Kidney epithelial cell (primary cell): ENCODE measurements at regions not wholly inside any gene's neighbourhood (a gene's known extent, or its start where the extent isn't known, plus 50 kb on each side); places are given as distances from the start of the nearest gene placed in this dataset.

Experiments used
- DNase-seq: peaks from one replicate; pipeline ENCODE4 v3.0.0-alpha.2; 2010; ENCODE audit warnings: low read depth
- H3K27me3 ChIP-seq: 2 replicates; pipeline ENCODE4 v1.6.0; 2011; ENCODE audit warnings: low read length; ENCODE audit not compliant: control insufficient read depth, insufficient read depth
- H3K36me3 ChIP-seq: 2 replicates; pipeline ENCODE4 v1.5.1; 2011; ENCODE audit warnings: low read length; ENCODE audit not compliant: control insufficient read depth, insufficient read depth
- H3K4me3 ChIP-seq: 2 replicates; pipeline ENCODE4 v1.5.1; 2011; ENCODE audit warnings: low read depth, mild to moderate bottlenecking, control low read depth, low read length
- TF ChIP-seq, protein P1 (sequence below): IDR thresholded peaks from 2 replicates; pipeline ENCODE4 v1.5.1; 2011; ENCODE audit warnings: mild to moderate bottlenecking, moderate library complexity, low read length, control low read depth, inconsistent platforms; ENCODE audit not compliant: insufficient read depth, poor library complexity, severe bottlenecking

DNA sequence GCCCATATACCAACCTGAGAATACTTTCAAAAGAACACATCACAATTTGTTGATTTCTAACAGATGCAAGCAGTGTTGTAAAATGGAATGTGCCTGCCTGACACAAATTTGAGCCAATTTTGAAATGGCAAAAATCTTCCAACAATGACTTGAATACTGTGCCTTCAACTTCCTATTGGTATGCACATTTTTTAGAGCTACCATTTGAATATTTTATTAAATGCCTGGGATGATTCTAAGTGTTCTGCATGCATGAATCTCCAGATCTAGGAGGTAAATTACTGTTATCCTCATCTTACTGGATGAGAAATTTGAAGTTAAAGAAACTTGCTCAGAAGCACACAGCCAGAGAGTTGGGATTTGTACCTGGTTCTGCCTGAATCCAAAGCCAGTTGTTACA is 282.8 kb upstream of the LRRN1 start:
- DNase-seq = no peak
- TF ChIP-seq, protein P1, sequence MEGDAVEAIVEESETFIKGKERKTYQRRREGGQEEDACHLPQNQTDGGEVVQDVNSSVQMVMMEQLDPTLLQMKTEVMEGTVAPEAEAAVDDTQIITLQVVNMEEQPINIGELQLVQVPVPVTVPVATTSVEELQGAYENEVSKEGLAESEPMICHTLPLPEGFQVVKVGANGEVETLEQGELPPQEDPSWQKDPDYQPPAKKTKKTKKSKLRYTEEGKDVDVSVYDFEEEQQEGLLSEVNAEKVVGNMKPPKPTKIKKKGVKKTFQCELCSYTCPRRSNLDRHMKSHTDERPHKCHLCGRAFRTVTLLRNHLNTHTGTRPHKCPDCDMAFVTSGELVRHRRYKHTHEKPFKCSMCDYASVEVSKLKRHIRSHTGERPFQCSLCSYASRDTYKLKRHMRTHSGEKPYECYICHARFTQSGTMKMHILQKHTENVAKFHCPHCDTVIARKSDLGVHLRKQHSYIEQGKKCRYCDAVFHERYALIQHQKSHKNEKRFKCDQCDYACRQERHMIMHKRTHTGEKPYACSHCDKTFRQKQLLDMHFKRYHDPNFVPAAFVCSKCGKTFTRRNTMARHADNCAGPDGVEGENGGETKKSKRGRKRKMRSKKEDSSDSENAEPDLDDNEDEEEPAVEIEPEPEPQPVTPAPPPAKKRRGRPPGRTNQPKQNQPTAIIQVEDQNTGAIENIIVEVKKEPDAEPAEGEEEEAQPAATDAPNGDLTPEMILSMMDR = no peak

GRCh38 chr3:3509665-3510064 is 289.6 kb upstream of the LRRN1 start:
- Histone ChIP-seq H3K36me3 (no peaks in the 10 kb centered on the region), H3K27me3 (no peaks in the 10 kb centered on the region), H3K4me3 (no peak overlapping the region)
- TF ChIP-seq, protein P1 = no peak
- no peak for DNase-seq

More for the DNA sequence above, 282.8 kb upstream of the LRRN1 start:
- Histone ChIP-seq H3K27me3 (no peaks in the 10 kb centered on the region), H3K4me3 (no peak overlapping the region), H3K36me3 (no peaks in the 10 kb centered on the region)

- Histone ChIP-seq H3K4me3 (no peak overlapping the region), H3K27me3 (no peaks in the 10 kb centered on the region), H3K36me3 (no peaks in the 10 kb centered on the region)
- no peak for DNase-seq
- TF ChIP-seq, protein P1 = no peak
These were observed 294.5 kb upstream of the LRRN1 start for GRCh38 chr3:3504686-3505085.

- TF ChIP-seq, protein P1 = no peak
- Histone ChIP-seq H3K4me3 (no peak overlapping the region), H3K36me3 (no peaks in the 10 kb centered on the region), H3K27me3 (no peaks in the 10 kb centered on the region)
- no peak for DNase-seq
These were observed 295.8 kb upstream of the LRRN1 start for GRCh38 chr3:3503411-3503810.

- H3K4me3 ChIP-seq = no peak overlapping the region
- no peaks in the 10 kb centered on the region for H3K27me3 ChIP-seq
- no peaks in the 10 kb centered on the region for H3K36me3 ChIP-seq
- TF ChIP-seq, protein P1 = no peak
- DNase-seq = no peak
These were observed 299.2 kb upstream of the LRRN1 start for GRCh38 chr3:3499987-3500386.

GRCh38 chr3:3499012-3499562 is 300.1 kb upstream of the LRRN1 start:
- H3K36me3 ChIP-seq = no peaks in the 10 kb centered on the region
- H3K27me3 ChIP-seq = no peaks in the 10 kb centered on the region
- no peak overlapping the region for H3K4me3 ChIP-seq
- no peak for DNase-seq
- TF ChIP-seq, protein P1 = no peak
